ENCODE measurements at regions not wholly inside any gene's neighbourhood (a gene's known extent, or its start where the extent isn't known, plus 50 kb on each side); places are given as distances from the start of the nearest gene placed in this dataset.

GRCh38 chr18:67183398-67183797 is 333.1 kb downstream of the DSEL start:
- no peaks in the 10 kb centered on the region for H4K20me1 ChIP-seq (ENCODE audit: insufficient read depth, low read length)
- no peaks in the 10 kb centered on the region for H3K9me3 ChIP-seq (ENCODE audit: low read length)
- H3K9ac ChIP-seq (ENCODE audit: low read length), result no peak overlapping the region
- no peak for TF ChIP-seq EZH2 (IDR thresholded peaks at IDR 0.05; ENCODE audit: borderline replicate concordance, low read length)
- TF ChIP-seq, protein P1, sequence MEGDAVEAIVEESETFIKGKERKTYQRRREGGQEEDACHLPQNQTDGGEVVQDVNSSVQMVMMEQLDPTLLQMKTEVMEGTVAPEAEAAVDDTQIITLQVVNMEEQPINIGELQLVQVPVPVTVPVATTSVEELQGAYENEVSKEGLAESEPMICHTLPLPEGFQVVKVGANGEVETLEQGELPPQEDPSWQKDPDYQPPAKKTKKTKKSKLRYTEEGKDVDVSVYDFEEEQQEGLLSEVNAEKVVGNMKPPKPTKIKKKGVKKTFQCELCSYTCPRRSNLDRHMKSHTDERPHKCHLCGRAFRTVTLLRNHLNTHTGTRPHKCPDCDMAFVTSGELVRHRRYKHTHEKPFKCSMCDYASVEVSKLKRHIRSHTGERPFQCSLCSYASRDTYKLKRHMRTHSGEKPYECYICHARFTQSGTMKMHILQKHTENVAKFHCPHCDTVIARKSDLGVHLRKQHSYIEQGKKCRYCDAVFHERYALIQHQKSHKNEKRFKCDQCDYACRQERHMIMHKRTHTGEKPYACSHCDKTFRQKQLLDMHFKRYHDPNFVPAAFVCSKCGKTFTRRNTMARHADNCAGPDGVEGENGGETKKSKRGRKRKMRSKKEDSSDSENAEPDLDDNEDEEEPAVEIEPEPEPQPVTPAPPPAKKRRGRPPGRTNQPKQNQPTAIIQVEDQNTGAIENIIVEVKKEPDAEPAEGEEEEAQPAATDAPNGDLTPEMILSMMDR (IDR thresholded peaks at IDR 0.05; ENCODE audit: low read length), result no peak
- no peak overlapping the region for H3K27ac ChIP-seq (ENCODE audit: low read depth, low read length, poor library complexity, severe bottlenecking)
- H3F3A ChIP-seq (ENCODE audit: insufficient read depth, low read length), result no peaks in the 10 kb centered on the region
- H3K36me3 ChIP-seq (ENCODE audit: insufficient read depth, low read length), result no peaks in the 10 kb centered on the region
- no peaks in the 10 kb centered on the region for H3K9me2 ChIP-seq (ENCODE audit: low read depth, low read length)
- H3K4me2 ChIP-seq (ENCODE audit: low read length), result no peak overlapping the region
- no peak overlapping the region for H2AFZ ChIP-seq (ENCODE audit: low read length)
- H3K27me3 ChIP-seq (ENCODE audit: insufficient read depth, low read length), result no peaks in the 10 kb centered on the region
- H3K4me3 ChIP-seq (ENCODE audit: low read depth, low read length, poor library complexity, severe bottlenecking), result no peak overlapping the region
- no peaks in the 10 kb centered on the region for H3K4me1 ChIP-seq (ENCODE audit: insufficient read depth, low read length, severe bottlenecking)
- H3K79me2 ChIP-seq (ENCODE audit: insufficient read depth, low read length), result no peaks in the 10 kb centered on the region

GRCh38 chr18:67179726-67180125 is 336.8 kb downstream of the DSEL start:
- Histone ChIP-seq H3K4me3 (ENCODE audit: low read depth, low read length, poor library complexity, severe bottlenecking) (no peak overlapping the region), H3K4me1 (ENCODE audit: insufficient read depth, low read length, severe bottlenecking) (no peaks in the 10 kb centered on the region), H3K9me3 (ENCODE audit: low read length) (no peaks in the 10 kb centered on the region), H3K27ac (ENCODE audit: low read depth, low read length, poor library complexity, severe bottlenecking) (no peak overlapping the region), H3K27me3 (ENCODE audit: insufficient read depth, low read length) (no peaks in the 10 kb centered on the region), H3K4me2 (ENCODE audit: low read length) (no peak overlapping the region), H3K9ac (ENCODE audit: low read length) (no peak overlapping the region), H3F3A (ENCODE audit: insufficient read depth, low read length) (no peaks in the 10 kb centered on the region), H2AFZ (ENCODE audit: low read length) (no peak overlapping the region), H4K20me1 (ENCODE audit: insufficient read depth, low read length) (no peaks in the 10 kb centered on the region), H3K79me2 (ENCODE audit: insufficient read depth, low read length) (no peaks in the 10 kb centered on the region), H3K9me2 (ENCODE audit: low read depth, low read length) (no peaks in the 10 kb centered on the region), H3K36me3 (ENCODE audit: insufficient read depth, low read length) (no peaks in the 10 kb centered on the region)
- TF ChIP-seq, protein P1 (IDR thresholded peaks at IDR 0.05; ENCODE audit: low read length), result no peak
- TF ChIP-seq EZH2 (IDR thresholded peaks at IDR 0.05; ENCODE audit: borderline replicate concordance, low read length), result no peak

- H3K4me1 ChIP-seq (ENCODE audit: insufficient read depth, low read length, severe bottlenecking), result no peaks in the 10 kb centered on the region
- no peaks in the 10 kb centered on the region for H3K9me2 ChIP-seq (ENCODE audit: low read depth, low read length)
- no peaks in the 10 kb centered on the region for H3F3A ChIP-seq (ENCODE audit: insufficient read depth, low read length)
- H3K27ac ChIP-seq (ENCODE audit: low read depth, low read length, poor library complexity, severe bottlenecking), result no peak overlapping the region
- H3K4me2 ChIP-seq (ENCODE audit: low read length), result no peak overlapping the region
- no peak overlapping the region for H3K4me3 ChIP-seq (ENCODE audit: low read depth, low read length, poor library complexity, severe bottlenecking)
- no peaks in the 10 kb centered on the region for H3K9me3 ChIP-seq (ENCODE audit: low read length)
- H3K79me2 ChIP-seq (ENCODE audit: insufficient read depth, low read length), result no peaks in the 10 kb centered on the region
- no peak overlapping the region for H3K9ac ChIP-seq (ENCODE audit: low read length)
- TF ChIP-seq EZH2 (IDR thresholded peaks at IDR 0.05; ENCODE audit: borderline replicate concordance, low read length), result no peak
- TF ChIP-seq, protein P1 (IDR thresholded peaks at IDR 0.05; ENCODE audit: low read length), result no peak
- H4K20me1 ChIP-seq (ENCODE audit: insufficient read depth, low read length), result no peaks in the 10 kb centered on the region
- H3K27me3 ChIP-seq (ENCODE audit: insufficient read depth, low read length), result no peaks in the 10 kb centered on the region
- H3K36me3 ChIP-seq (ENCODE audit: insufficient read depth, low read length), result no peaks in the 10 kb centered on the region
- H2AFZ ChIP-seq (ENCODE audit: low read length), result no peak overlapping the region
Observed at GRCh38 chr18:67159662-67160061, 356.9 kb downstream of the DSEL start.
